ENCODE measurements at regions not wholly inside any gene's neighbourhood (a gene's known extent, or its start where the extent isn't known, plus 50 kb on each side); places are given as distances from the start of the nearest gene placed in this dataset.

- TF ChIP-seq, protein P1, sequence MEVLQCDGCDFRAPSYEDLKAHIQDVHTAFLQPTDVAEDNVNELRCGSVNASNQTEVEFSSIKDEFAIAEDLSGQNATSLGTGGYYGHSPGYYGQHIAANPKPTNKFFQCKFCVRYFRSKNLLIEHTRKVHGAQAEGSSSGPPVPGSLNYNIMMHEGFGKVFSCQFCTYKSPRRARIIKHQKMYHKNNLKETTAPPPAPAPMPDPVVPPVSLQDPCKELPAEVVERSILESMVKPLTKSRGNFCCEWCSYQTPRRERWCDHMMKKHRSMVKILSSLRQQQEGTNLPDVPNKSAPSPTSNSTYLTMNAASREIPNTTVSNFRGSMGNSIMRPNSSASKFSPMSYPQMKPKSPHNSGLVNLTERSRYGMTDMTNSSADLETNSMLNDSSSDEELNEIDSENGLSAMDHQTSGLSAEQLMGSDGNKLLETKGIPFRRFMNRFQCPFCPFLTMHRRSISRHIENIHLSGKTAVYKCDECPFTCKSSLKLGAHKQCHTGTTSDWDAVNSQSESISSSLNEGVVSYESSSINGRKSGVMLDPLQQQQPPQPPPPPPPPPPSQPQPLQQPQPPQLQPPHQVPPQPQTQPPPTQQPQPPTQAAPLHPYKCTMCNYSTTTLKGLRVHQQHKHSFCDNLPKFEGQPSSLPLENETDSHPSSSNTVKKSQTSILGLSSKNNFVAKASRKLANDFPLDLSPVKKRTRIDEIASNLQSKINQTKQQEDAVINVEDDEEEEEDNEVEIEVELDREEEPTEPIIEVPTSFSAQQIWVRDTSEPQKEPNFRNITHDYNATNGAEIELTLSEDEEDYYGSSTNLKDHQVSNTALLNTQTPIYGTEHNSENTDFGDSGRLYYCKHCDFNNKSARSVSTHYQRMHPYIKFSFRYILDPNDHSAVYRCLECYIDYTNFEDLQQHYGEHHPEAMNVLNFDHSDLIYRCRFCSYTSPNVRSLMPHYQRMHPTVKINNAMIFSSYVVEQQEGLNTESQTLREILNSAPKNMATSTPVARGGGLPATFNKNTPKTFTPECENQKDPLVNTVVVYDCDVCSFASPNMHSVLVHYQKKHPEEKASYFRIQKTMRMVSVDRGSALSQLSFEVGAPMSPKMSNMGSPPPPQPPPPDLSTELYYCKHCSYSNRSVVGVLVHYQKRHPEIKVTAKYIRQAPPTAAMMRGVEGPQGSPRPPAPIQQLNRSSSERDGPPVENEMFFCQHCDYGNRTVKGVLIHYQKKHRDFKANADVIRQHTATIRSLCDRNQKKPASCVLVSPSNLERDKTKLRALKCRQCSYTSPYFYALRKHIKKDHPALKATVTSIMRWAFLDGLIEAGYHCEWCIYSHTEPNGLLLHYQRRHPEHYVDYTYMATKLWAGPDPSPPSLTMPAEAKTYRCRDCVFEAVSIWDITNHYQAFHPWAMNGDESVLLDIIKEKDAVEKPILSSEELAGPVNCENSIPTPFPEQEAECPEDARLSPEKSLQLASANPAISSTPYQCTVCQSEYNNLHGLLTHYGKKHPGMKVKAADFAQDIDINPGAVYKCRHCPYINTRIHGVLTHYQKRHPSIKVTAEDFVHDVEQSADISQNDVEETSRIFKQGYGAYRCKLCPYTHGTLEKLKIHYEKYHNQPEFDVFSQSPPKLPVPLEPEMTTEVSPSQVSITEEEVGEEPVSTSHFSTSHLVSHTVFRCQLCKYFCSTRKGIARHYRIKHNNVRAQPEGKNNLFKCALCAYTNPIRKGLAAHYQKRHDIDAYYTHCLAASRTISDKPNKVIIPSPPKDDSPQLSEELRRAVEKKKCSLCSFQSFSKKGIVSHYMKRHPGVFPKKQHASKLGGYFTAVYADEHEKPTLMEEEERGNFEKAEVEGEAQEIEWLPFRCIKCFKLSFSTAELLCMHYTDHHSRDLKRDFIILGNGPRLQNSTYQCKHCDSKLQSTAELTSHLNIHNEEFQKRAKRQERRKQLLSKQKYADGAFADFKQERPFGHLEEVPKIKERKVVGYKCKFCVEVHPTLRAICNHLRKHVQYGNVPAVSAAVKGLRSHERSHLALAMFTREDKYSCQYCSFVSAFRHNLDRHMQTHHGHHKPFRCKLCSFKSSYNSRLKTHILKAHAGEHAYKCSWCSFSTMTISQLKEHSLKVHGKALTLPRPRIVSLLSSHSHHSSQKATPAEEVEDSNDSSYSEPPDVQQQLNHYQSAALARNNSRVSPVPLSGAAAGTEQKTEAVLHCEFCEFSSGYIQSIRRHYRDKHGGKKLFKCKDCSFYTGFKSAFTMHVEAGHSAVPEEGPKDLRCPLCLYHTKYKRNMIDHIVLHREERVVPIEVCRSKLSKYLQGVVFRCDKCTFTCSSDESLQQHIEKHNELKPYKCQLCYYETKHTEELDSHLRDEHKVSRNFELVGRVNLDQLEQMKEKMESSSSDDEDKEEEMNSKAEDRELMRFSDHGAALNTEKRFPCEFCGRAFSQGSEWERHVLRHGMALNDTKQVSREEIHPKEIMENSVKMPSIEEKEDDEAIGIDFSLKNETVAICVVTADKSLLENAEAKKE (CRISPR knock-in tag; IDR thresholded peaks at IDR 0.05): no peak
- no peak for TF ChIP-seq POLR2AphosphoS5 (IDR thresholded peaks at IDR 0.05; ENCODE audit: low read depth)
Measured at GRCh38 chr5:73272351-73272750, 99.4 kb downstream of the TMEM174 start (continued).

- Histone ChIP-seq H3F3A (replicated peaks; ENCODE audit: low read depth) (no peaks in the 10 kb centered on the region), H3K9me2 (ENCODE audit: insufficient read depth) (peaks cover 6% of the 10 kb centered on the region; the same call in 1 of the 2 replicates), H3K27me3 (ENCODE audit: insufficient read depth) (no peaks in the 10 kb centered on the region), H3K4me2 (no peak overlapping the region), H3K79me2 (replicated peaks; ENCODE audit: insufficient read depth) (no peaks in the 10 kb centered on the region), H3K36me3 (ENCODE audit: insufficient read depth) (no peaks in the 10 kb centered on the region), H2AFZ (no peak overlapping the region), H3K27ac (ENCODE audit: low read depth) (no peak overlapping the region), H3K4me1 (ENCODE audit: insufficient read depth) (peaks cover 20% of the 10 kb centered on the region), H4K20me1 (replicated peaks; ENCODE audit: insufficient read depth) (0 out of 2 replicates have a peak, but pooled peaks cover 4% of the 10 kb centered on the region), H3K4me3 (no peak overlapping the region)
- H3K9me3 Mint-ChIP-seq: no peaks in the 10 kb centered on the region
- DNase-seq (ENCODE audit: low spot score): no peak
- no peak for ATAC-seq
- peaks cover 16% of the 10 kb centered on the region for H3K4me1 Mint-ChIP-seq
- peaks cover 13% of the 10 kb centered on the region for H3K27me3 Mint-ChIP-seq (ENCODE audit: insufficient read depth, low read depth, poor library complexity)
- no peaks in the 10 kb centered on the region for H3K36me3 Mint-ChIP-seq (ENCODE audit: low read depth)
- no peak overlapping the region for H3K27ac Mint-ChIP-seq
- no peak overlapping the region for H3K4me3 Mint-ChIP-seq
- TF ChIP-seq JUNB (IDR thresholded peaks at IDR 0.05; ENCODE audit: unreplicated experiment) (no peak), CREB1 (CRISPR knock-in tag; IDR thresholded peaks at IDR 0.05; ENCODE audit: low read depth) (no peak), NANOG (IDR thresholded peaks at IDR 0.05; ENCODE audit: borderline replicate concordance) (no peak), EZH2phosphoT487 (IDR thresholded peaks at IDR 0.05; ENCODE audit: unreplicated experiment) (no peak), STAT1 (IDR thresholded peaks at IDR 0.05; ENCODE audit: unreplicated experiment) (no peak), POLR2AphosphoS5 (IDR thresholded peaks at IDR 0.05; ENCODE audit: low read depth) (no peak), ETS1 (IDR thresholded peaks at IDR 0.05) (no peak)
- TF ChIP-seq, protein P2, sequence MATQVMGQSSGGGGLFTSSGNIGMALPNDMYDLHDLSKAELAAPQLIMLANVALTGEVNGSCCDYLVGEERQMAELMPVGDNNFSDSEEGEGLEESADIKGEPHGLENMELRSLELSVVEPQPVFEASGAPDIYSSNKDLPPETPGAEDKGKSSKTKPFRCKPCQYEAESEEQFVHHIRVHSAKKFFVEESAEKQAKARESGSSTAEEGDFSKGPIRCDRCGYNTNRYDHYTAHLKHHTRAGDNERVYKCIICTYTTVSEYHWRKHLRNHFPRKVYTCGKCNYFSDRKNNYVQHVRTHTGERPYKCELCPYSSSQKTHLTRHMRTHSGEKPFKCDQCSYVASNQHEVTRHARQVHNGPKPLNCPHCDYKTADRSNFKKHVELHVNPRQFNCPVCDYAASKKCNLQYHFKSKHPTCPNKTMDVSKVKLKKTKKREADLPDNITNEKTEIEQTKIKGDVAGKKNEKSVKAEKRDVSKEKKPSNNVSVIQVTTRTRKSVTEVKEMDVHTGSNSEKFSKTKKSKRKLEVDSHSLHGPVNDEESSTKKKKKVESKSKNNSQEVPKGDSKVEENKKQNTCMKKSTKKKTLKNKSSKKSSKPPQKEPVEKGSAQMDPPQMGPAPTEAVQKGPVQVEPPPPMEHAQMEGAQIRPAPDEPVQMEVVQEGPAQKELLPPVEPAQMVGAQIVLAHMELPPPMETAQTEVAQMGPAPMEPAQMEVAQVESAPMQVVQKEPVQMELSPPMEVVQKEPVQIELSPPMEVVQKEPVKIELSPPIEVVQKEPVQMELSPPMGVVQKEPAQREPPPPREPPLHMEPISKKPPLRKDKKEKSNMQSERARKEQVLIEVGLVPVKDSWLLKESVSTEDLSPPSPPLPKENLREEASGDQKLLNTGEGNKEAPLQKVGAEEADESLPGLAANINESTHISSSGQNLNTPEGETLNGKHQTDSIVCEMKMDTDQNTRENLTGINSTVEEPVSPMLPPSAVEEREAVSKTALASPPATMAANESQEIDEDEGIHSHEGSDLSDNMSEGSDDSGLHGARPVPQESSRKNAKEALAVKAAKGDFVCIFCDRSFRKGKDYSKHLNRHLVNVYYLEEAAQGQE (IDR thresholded peaks at IDR 0.05; ENCODE audit: unreplicated experiment): no peak
- TF ChIP-seq, protein P3, sequence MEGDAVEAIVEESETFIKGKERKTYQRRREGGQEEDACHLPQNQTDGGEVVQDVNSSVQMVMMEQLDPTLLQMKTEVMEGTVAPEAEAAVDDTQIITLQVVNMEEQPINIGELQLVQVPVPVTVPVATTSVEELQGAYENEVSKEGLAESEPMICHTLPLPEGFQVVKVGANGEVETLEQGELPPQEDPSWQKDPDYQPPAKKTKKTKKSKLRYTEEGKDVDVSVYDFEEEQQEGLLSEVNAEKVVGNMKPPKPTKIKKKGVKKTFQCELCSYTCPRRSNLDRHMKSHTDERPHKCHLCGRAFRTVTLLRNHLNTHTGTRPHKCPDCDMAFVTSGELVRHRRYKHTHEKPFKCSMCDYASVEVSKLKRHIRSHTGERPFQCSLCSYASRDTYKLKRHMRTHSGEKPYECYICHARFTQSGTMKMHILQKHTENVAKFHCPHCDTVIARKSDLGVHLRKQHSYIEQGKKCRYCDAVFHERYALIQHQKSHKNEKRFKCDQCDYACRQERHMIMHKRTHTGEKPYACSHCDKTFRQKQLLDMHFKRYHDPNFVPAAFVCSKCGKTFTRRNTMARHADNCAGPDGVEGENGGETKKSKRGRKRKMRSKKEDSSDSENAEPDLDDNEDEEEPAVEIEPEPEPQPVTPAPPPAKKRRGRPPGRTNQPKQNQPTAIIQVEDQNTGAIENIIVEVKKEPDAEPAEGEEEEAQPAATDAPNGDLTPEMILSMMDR (conservative IDR thresholded peaks at IDR 0.05; ENCODE audit: low read depth in 2 of 2): no peak
Measured at GRCh38 chr5:73268826-73269225, 95.8 kb downstream of the TMEM174 start.
